ENCODE measurements at regions not wholly inside any gene's neighbourhood (a gene's known extent, or its start where the extent isn't known, plus 50 kb on each side); places are given as distances from the start of the nearest gene placed in this dataset.
A peak's percentile ranks its signal among the peaks of the same experiment; 100 is the strongest.

DNA sequence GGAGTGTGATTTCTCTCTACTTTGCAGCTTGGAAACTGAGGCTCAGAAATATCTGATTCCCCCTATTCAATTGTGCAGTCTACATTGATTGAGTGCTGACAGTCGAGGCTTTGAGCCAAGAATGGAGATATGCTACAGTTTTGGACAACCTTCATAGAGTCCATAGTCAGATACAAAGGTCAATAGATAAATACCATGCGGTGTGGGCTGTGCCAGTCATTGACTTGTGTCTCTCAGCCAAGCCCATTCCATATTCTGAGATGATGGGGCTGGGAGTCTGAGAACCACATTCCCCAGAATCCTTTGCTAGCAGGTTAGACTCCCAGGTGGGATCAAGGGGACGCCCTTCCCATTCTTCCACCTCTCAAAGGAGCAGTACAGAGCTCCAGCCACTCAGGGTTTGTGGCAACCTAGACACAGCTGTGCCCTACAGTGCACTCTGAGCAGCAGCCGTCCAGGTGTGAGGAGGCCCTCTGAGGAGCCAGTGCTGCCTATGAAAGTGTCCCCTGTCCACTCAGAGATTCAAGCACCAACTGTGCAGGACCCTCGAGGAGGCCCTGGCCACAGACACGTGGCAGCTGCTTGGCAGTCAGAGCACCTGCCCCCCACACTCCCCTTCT is 348.3 kb downstream of the CYRIA start:
- DNase-seq = no peak
- H3K9me3 Mint-ChIP-seq = no peaks in the 10 kb centered on the region
- peaks cover 90% of the 10 kb centered on the region for H3K4me1 Mint-ChIP-seq
- peaks cover 8% of the 10 kb centered on the region for H3K27me3 Mint-ChIP-seq (ENCODE audit: low read depth, poor library complexity)
- TF ChIP-seq, protein P1, sequence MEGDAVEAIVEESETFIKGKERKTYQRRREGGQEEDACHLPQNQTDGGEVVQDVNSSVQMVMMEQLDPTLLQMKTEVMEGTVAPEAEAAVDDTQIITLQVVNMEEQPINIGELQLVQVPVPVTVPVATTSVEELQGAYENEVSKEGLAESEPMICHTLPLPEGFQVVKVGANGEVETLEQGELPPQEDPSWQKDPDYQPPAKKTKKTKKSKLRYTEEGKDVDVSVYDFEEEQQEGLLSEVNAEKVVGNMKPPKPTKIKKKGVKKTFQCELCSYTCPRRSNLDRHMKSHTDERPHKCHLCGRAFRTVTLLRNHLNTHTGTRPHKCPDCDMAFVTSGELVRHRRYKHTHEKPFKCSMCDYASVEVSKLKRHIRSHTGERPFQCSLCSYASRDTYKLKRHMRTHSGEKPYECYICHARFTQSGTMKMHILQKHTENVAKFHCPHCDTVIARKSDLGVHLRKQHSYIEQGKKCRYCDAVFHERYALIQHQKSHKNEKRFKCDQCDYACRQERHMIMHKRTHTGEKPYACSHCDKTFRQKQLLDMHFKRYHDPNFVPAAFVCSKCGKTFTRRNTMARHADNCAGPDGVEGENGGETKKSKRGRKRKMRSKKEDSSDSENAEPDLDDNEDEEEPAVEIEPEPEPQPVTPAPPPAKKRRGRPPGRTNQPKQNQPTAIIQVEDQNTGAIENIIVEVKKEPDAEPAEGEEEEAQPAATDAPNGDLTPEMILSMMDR (IDR thresholded peaks at IDR 0.05) = no peak
- no peak overlapping the region for H3K4me3 Mint-ChIP-seq
- no peaks in the 10 kb centered on the region for H3K36me3 Mint-ChIP-seq (ENCODE audit: low read depth)
- peak overlapping the region; percentile 99 for H3K27ac Mint-ChIP-seq

DNA sequence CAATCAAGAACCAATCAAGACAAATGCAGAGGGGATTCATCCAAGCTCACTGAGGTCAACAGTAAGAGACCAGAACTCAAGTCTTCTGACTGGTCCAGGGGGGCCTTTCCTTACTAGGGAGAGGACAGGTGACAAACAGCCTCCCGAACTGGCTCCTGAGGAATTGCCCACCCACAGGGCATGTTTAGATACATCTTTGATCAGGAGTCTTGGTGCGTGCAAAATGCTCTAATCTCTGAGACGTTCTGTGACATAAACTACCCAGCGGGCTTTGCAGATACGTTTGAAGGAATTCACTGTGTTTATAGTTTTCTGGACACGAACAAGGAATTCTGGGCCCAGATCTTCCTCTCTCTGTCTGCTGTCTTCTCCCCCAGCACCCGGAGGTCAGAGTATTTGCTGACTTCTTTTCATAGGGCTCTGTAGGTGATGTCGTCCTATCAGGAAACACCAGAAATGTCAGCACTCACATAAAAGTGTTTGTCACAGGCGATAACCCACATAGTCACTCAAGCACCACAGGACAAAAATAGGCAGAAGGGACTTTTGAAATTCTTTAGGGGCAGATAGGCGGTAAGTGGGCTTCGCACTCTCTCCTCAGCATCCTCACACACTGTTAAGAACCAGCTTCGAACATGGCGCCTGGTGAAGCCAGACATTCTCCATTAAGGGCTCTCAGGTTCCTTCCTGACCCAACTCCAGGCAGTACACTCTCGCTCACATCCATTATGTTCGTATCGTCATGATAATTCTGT is 349.0 kb downstream of the CYRIA start:
- peaks cover 8% of the 10 kb centered on the region for H3K27me3 Mint-ChIP-seq (ENCODE audit: low read depth, poor library complexity)
- H3K4me1 Mint-ChIP-seq = peaks cover 94% of the 10 kb centered on the region
- no peak overlapping the region for H3K4me3 Mint-ChIP-seq
- peak overlapping the region; percentile 31 for H3K27ac Mint-ChIP-seq
- H3K36me3 Mint-ChIP-seq (ENCODE audit: low read depth) = no peaks in the 10 kb centered on the region
- TF ChIP-seq, protein P1 (IDR thresholded peaks at IDR 0.05) = no peak
- H3K9me3 Mint-ChIP-seq = no peaks in the 10 kb centered on the region
- DNase-seq = no peak

DNA sequence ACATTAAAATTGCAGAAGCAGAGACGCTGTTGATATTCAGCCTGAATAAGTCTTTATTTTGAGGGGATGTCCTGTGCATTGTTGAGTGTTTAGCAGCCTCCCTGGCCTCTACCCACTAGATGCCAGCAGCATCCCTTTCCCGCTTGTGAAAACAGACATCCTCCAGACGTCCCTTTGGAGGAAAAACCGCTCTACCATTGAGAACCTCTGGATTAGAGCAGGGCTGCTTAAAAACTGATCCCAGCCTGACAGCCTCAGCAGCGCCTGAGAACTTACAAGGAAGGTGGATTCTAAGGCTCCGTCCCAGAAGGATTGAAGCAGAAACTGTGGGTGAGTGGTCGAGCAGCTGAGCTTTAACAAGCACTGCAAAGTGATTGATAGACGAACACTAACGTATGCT is 349.7 kb downstream of the CYRIA start:
- no peaks in the 10 kb centered on the region for H3K36me3 Mint-ChIP-seq (ENCODE audit: low read depth)
- no peak overlapping the region for H3K4me3 Mint-ChIP-seq
- TF ChIP-seq, protein P1 (IDR thresholded peaks at IDR 0.05) = no peak
- no peak for DNase-seq
- no peak overlapping the region for H3K27ac Mint-ChIP-seq
- H3K27me3 Mint-ChIP-seq (ENCODE audit: low read depth, poor library complexity) = peaks cover 8% of the 10 kb centered on the region
- H3K9me3 Mint-ChIP-seq = no peaks in the 10 kb centered on the region
- H3K4me1 Mint-ChIP-seq = peaks cover 98% of the 10 kb centered on the region

DNA sequence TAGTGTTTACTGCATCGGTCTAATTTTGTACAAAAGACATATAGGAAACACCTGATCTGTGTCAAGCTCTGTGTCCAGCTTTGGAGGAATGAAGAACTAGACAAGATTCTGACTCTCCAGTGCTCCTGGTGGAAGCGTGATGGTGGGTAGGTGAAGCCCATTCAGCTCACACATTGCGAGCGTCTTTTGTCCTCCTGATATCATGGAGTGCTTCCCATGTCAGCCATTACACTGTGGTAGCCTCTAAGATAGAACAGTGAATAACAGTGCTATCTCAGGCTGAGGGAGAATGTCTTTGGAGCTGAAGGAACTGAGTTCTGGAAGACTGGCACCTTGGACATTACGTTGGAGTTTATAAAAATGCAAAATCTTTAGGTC is 350.2 kb downstream of the CYRIA start:
- DNase-seq = no peak
- Mint-ChIP-seq H3K4me1 (peaks cover 95% of the 10 kb centered on the region), H3K36me3 (ENCODE audit: low read depth) (no peaks in the 10 kb centered on the region), H3K27ac (no peak overlapping the region), H3K9me3 (no peaks in the 10 kb centered on the region), H3K4me3 (no peak overlapping the region), H3K27me3 (ENCODE audit: low read depth, poor library complexity) (peaks cover 8% of the 10 kb centered on the region)
- TF ChIP-seq, protein P1 (IDR thresholded peaks at IDR 0.05) = no peak

DNA sequence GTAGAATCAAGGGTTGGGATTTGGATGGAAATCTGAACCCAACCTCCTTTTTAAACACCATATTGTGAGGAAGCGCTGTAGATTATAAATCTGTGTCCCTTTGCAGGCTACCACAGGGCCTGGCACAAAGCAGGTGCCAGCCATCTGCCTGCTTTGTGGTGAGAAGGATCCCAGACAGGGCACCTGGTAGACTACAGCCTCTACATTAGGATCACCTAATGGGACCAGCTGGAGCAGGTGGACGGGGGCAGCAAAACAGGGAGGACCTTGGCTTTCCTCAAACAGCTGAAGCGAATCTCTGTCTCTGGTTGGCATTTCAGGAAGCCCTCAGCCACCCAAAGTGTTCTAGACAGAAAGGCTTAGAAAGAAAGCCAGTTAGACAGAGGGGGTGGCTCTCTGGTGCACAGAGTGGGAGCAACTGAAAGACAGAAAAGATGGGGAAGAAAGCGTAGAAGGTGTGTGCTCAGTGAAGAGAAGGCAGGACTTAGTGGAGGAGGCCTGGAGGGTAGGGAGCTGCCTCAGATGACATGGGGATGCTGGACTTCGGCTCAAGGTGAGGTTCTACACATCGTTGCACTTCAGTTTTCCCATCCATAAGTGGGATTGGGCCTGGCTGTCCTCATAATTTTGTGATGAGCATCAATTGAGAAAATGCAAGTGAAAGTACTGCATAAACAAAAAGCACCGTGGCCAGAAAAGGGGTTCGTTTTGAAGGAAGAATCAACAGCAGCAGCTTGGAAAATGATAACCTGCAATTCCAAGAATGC is 350.8 kb downstream of the CYRIA start:
- no peak overlapping the region for H3K27ac Mint-ChIP-seq
- H3K36me3 Mint-ChIP-seq (ENCODE audit: low read depth) = no peaks in the 10 kb centered on the region
- H3K9me3 Mint-ChIP-seq = no peaks in the 10 kb centered on the region
- TF ChIP-seq, protein P1 (IDR thresholded peaks at IDR 0.05) = no peak
- H3K4me3 Mint-ChIP-seq = no peak overlapping the region
- peaks cover 90% of the 10 kb centered on the region for H3K4me1 Mint-ChIP-seq
- no peak for DNase-seq
- H3K27me3 Mint-ChIP-seq (ENCODE audit: low read depth, poor library complexity) = peaks cover 8% of the 10 kb centered on the region

Data from nephron progenitor cell (in vitro differentiated cells).